ENCODE measurements at regions not wholly inside any gene's neighbourhood (a gene's known extent, or its start where the extent isn't known, plus 50 kb on each side); places are given as distances from the start of the nearest gene placed in this dataset.

DNA sequence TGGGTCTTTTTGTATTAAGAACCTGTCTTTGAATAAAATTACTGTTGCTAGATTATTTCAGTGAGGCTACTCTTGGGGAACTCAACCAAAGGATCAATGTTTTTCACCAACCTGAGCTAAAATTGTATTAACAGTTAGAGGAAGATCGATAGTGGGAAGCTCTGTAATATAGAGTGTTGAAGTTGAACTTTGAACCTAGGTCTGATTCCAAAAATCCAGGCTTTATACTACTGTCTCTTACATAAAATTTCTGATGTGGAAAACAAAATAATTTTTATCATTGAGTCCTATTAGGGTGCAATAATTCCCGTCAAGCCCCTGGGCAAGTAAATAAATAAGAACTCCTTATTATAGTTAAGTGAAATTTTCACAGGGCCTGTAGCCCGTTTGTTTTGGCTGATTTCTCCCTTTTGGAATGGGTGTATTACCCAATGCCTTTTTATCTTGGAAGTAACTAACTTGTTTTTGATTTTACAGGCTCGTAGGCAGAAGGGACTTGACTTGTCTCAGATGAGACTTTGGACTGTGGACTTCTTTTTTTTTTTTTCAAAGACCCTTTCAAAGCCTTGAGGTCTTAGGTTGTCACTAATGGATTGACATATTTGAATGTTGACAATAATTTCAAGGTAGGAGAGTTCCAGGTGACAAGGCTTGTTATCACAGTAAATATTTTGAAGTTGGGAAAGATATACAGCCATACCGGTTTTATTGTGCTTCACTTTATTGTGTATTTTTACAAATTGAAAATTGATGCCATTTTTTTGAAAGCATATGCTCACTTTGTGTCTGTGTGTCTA, 276.1 kb downstream of the NFKBIZ start:
- Histone ChIP-seq H3K36me3 (ENCODE audit: control insufficient read depth in 1 of 2, insufficient read depth in 2 of 2, low read length in 1 of 2) (no peaks in the 10 kb centered on the region), H3K9me3 (ENCODE audit: control insufficient read depth, low read length) (peaks cover 1% of the 10 kb centered on the region), H3K4me1 (ENCODE audit: control insufficient read depth in 1 of 2, insufficient read depth in 2 of 2, low read length in 2 of 2) (peaks cover 2 to 5% of the 10 kb centered on the region in 2 donors), H3K27ac (ENCODE audit: low read depth in 1 of 2, low read length in 2 of 2) (peak overlapping the region in 1 of 2 donors; percentile 82), H3K27me3 (ENCODE audit: control insufficient read depth in 1 of 2, insufficient read depth in 2 of 2, low read length in 1 of 2) (no peaks in the 10 kb centered on the region), H3K4me3 (ENCODE audit: low read length in 2 of 2) (no peak overlapping the region)
- intact Hi-C loops (cut with DNase I): loop anchor here in 1 of 2 donors (10.0 kb wide), 1 partner anchor 91 kb away; no protein-coding TSS in a partner anchor
- ATAC-seq (ENCODE audit: low FRiP score) (peak; percentile 68), DNase-seq (no peak)
- WGBS, 2 donors: 27 to 28% methylated on average over 5 of the region's 5 CpGs

DNA sequence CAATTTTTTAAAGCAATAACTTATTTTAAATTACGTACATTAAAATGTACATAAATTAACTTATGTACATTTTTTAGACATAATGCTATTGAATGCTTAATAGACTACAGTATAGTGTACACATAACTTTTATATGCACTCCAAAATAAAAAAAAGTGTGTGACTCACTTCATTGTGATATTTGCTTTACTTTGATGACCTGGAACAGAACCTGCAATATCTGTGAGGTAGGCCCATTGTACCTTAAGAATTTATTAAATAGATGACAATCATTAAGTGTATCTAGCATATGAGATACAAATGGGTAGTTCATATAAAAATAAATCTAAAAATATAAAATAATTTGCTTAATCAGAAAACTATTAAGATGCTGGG, 276.7 kb downstream of the NFKBIZ start:
- DNase-seq (no peak), ATAC-seq (ENCODE audit: low FRiP score) (no peak)
- peaks cover 1% of the 10 kb centered on the region for H3K9me3 ChIP-seq (ENCODE audit: control insufficient read depth, low read length)
- no peaks in the 10 kb centered on the region for H3K27me3 ChIP-seq (ENCODE audit: control insufficient read depth in 1 of 2, insufficient read depth in 2 of 2, low read length in 1 of 2)
- no peak overlapping the region for H3K27ac ChIP-seq (ENCODE audit: low read depth in 1 of 2, low read length in 2 of 2)
- WGBS, 2 donors: 96 to 98% methylated on average over 1 of the region's 1 CpG
- no peak overlapping the region for H3K4me3 ChIP-seq (ENCODE audit: low read length in 2 of 2)
- intact Hi-C loops (cut with DNase I): loop anchor here in 1 of 2 donors (10.0 kb wide), 1 partner anchor 91 kb away; no protein-coding TSS in a partner anchor
- no peaks in the 10 kb centered on the region for H3K36me3 ChIP-seq (ENCODE audit: control insufficient read depth in 1 of 2, insufficient read depth in 2 of 2, low read length in 1 of 2)
- H3K4me1 ChIP-seq (ENCODE audit: control insufficient read depth in 1 of 2, insufficient read depth in 2 of 2, low read length in 2 of 2): peaks cover 5% of the 10 kb centered on the region in 2 donors

DNA sequence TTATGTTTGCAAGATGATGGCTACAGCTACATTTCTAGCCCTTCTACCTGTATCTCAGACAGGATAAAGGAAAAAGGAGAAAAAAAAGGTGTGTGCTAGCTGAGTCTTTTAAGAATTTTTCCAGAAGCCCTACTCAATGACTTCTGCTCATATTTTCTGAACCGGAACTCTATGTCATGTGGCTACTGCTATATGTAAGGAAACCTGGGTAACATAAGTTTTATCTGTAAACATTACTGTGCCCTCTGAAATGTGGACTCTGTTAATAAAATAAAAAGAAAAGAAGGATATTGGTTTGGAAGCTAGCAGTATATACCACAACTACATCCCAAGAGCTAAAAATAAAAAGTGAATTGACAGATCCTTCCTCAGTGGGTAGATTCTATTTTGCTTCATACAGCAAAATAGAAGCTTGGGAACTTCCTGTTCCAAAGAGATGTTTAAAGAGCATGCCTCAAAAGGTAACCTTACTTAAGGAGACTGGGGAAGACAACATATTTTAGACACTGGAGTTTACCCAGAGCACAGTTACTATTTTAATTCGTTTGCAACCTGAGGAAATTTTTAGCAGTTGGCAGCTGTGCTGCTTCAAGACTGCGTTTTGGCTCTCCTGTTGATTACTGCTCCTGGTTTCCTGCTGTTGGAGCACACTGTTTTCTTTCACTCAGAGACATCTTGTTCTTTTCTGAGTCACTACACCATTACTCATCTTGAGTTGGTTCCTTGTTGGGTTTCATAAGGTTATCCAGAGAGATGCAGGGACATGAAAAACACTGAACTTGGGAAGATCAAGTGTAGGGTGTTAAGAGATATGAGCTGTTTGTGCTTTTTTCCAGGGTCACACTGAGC, 280.7 kb downstream of the NFKBIZ start:
- DNase-seq (no peak), ATAC-seq (ENCODE audit: low FRiP score) (peak; percentile 91)
- Histone ChIP-seq H3K27me3 (ENCODE audit: control insufficient read depth in 1 of 2, insufficient read depth in 2 of 2, low read length in 1 of 2) (no peaks in the 10 kb centered on the region), H3K4me3 (ENCODE audit: low read length in 2 of 2) (no peak overlapping the region), H3K9me3 (ENCODE audit: control insufficient read depth, low read length) (no peaks in the 10 kb centered on the region), H3K4me1 (ENCODE audit: control insufficient read depth in 1 of 2, insufficient read depth in 2 of 2, low read length in 2 of 2) (peaks cover 3% of the 10 kb centered on the region in 2 donors), H3K36me3 (ENCODE audit: control insufficient read depth in 1 of 2, insufficient read depth in 2 of 2, low read length in 1 of 2) (no peaks in the 10 kb centered on the region), H3K27ac (ENCODE audit: low read depth in 1 of 2, low read length in 2 of 2) (peak overlapping the region in 1 of 2 donors; percentile 43)
- intact Hi-C loops (cut with DNase I): loop anchor here in 1 of 2 donors (2.0 to 10.0 kb wide), 2 partner anchors 27 to 95 kb away; no protein-coding TSS in a partner anchor
- WGBS, 2 donors: 13 to 16% methylated on average over 3 of the region's 3 CpGs

DNA sequence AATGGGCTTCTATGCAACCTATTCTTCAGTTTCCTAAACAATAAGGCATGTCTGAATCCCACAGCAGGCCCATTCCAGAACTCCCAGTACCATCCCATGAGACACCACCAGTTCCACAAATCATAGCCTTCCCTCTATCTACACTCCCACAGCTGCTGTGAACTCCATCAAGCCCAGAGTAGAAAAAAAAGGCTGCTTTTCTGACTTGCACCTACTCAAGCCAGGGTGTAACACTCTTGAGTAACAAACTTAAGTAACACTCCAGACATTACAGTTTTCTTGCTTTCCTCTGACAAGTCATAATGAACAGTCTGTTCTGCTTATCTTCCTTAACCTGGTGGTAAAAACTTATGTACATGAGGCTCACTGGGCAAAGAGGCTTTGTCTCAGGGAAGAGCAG, 283.1 kb downstream of the NFKBIZ start:
- intact Hi-C loops (cut with DNase I): no loop called here
- peak; percentile 53 for ATAC-seq (ENCODE audit: low FRiP score)
- H3K27me3 ChIP-seq (ENCODE audit: control insufficient read depth in 1 of 2, insufficient read depth in 2 of 2, low read length in 1 of 2): no peaks in the 10 kb centered on the region

DNA sequence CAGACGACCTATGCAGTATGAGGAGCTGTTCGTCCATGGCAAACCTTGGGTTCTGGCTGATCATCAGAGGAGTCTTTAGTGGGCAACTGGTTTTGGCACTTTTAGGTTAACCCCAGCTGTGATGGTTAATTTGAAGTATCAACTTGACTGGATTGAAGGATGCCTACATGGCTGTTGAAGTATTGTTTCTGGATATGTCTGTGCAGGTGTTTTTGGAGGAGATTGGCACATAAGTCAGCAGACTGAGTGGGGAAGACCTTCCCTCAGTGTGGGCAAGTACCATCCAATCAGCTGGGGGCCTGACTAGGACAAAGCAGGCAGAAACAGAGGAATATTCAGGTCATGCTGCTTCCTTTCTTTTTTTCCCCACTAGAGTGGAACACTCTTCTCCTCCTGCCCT, 284.1 kb downstream of the NFKBIZ start:
- Histone ChIP-seq H3K4me3 (ENCODE audit: low read length in 2 of 2) (no peak overlapping the region), H3K4me1 (ENCODE audit: control insufficient read depth in 1 of 2, insufficient read depth in 2 of 2, low read length in 2 of 2) (peaks cover 3% of the 10 kb centered on the region in 2 donors), H3K27ac (ENCODE audit: low read depth in 1 of 2, low read length in 2 of 2) (no peak overlapping the region), H3K27me3 (ENCODE audit: control insufficient read depth in 1 of 2, insufficient read depth in 2 of 2, low read length in 1 of 2) (no peaks in the 10 kb centered on the region), H3K36me3 (ENCODE audit: control insufficient read depth in 1 of 2, insufficient read depth in 2 of 2, low read length in 1 of 2) (no peaks in the 10 kb centered on the region), H3K9me3 (ENCODE audit: control insufficient read depth, low read length) (no peaks in the 10 kb centered on the region)
- ATAC-seq (ENCODE audit: low FRiP score) (no peak), DNase-seq (no peak)
- 95 to 99% methylated on average over 2 of the region's 2 CpGs for WGBS, 2 donors
- intact Hi-C loops (cut with DNase I): no loop called here

More for the DNA sequence above, 283.1 kb downstream of the NFKBIZ start:
- Histone ChIP-seq H3K36me3 (ENCODE audit: control insufficient read depth in 1 of 2, insufficient read depth in 2 of 2, low read length in 1 of 2) (no peaks in the 10 kb centered on the region), H3K27ac (ENCODE audit: low read depth in 1 of 2, low read length in 2 of 2) (no peak overlapping the region), H3K9me3 (ENCODE audit: control insufficient read depth, low read length) (no peaks in the 10 kb centered on the region), H3K4me3 (ENCODE audit: low read length in 2 of 2) (no peak overlapping the region), H3K4me1 (ENCODE audit: control insufficient read depth in 1 of 2, insufficient read depth in 2 of 2, low read length in 2 of 2) (peaks cover 3% of the 10 kb centered on the region in 2 donors)
- no peak for DNase-seq

DNA sequence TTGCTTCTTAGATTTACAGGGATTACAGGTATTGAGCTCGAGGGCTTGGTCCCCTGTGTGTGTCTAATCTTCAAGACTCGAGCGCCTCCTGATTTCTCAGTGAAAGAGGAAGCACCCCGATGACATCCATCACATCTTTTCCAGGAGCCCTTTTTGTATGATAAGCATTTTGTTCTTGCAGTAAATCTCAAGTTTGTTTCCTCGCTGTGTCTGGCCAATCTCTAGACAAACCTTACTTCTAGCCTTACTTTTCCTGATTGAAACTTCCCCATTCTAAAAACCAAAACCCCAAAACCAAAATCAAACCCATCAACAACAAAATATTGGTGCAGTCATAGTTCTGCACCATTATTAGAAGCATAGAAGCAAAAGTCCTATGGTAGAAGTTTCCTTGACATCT, 286.0 kb downstream of the NFKBIZ start:
- Histone ChIP-seq H3K4me1 (ENCODE audit: control insufficient read depth in 1 of 2, insufficient read depth in 2 of 2, low read length in 2 of 2) (peaks cover 0 to 3% of the 10 kb centered on the region in 2 donors), H3K27ac (ENCODE audit: low read depth in 1 of 2, low read length in 2 of 2) (no peak overlapping the region), H3K9me3 (ENCODE audit: control insufficient read depth, low read length) (no peaks in the 10 kb centered on the region), H3K4me3 (ENCODE audit: low read length in 2 of 2) (no peak overlapping the region), H3K36me3 (ENCODE audit: control insufficient read depth in 1 of 2, insufficient read depth in 2 of 2, low read length in 1 of 2) (no peaks in the 10 kb centered on the region), H3K27me3 (ENCODE audit: control insufficient read depth in 1 of 2, insufficient read depth in 2 of 2, low read length in 1 of 2) (no peaks in the 10 kb centered on the region)
- no peak for ATAC-seq (ENCODE audit: low FRiP score)
- no peak for DNase-seq
- intact Hi-C loops (cut with DNase I): no loop called here
- WGBS, 2 donors: 83 to 84% methylated on average over 5 of the region's 5 CpGs

DNA sequence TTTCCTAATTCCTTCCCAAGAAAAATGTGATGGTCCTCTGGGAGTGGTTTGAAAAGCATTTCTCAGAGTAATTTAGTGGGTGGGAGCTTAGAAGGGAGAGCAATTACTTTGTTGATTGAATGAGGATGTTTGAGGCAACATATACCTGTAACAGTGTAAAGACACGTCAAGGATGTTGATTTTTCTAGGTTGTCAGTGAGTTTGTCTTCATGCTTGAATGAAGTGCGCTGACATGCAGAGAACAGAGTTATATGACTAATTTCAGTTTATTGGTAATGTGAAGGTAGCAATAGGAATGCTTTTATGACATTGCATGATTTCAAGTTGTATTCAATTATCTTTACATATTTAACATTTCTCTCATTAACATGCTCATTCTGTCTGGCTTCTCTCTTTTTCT, 286.9 kb downstream of the NFKBIZ start:
- no peak for ATAC-seq (ENCODE audit: low FRiP score)
- Histone ChIP-seq H3K9me3 (ENCODE audit: control insufficient read depth, low read length) (no peaks in the 10 kb centered on the region), H3K27me3 (ENCODE audit: control insufficient read depth in 1 of 2, insufficient read depth in 2 of 2, low read length in 1 of 2) (no peaks in the 10 kb centered on the region), H3K27ac (ENCODE audit: low read depth in 1 of 2, low read length in 2 of 2) (no peak overlapping the region), H3K36me3 (ENCODE audit: control insufficient read depth in 1 of 2, insufficient read depth in 2 of 2, low read length in 1 of 2) (no peaks in the 10 kb centered on the region), H3K4me3 (ENCODE audit: low read length in 2 of 2) (no peak overlapping the region), H3K4me1 (ENCODE audit: control insufficient read depth in 1 of 2, insufficient read depth in 2 of 2, low read length in 2 of 2) (no peaks in the 10 kb centered on the region)
- 87 to 92% methylated on average over 2 of the region's 2 CpGs for WGBS, 2 donors
- DNase-seq: no peak
- intact Hi-C loops (cut with DNase I): no loop called here

DNA sequence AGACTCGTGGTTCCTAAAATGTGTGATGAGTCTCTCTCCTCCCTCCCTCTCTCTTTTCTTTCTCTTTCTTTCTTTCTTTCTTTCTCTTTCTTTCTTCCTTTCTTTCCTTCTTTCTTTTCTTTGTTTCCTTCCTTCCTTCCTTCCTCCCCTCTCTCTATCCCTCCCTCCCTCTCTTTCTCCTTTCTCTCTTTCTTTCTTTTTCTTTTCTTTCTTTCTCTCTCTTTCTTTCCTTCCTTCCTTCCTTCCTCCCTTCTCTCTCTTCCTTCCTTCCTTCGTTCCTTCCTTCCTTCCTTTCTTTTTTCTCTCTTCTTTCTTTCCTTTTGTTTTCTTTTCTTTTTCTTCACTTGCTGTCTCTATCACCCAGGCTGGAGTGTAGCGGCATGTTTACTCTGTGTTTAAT, 290.8 kb downstream of the NFKBIZ start:
- intact Hi-C loops (cut with DNase I): no loop called here
- no peaks in the 10 kb centered on the region for H3K36me3 ChIP-seq (ENCODE audit: control insufficient read depth in 1 of 2, insufficient read depth in 2 of 2, low read length in 1 of 2)
- DNase-seq (no peak), ATAC-seq (ENCODE audit: low FRiP score) (no peak)
- peaks cover 5% of the 10 kb centered on the region in 2 donors for H3K4me1 ChIP-seq (ENCODE audit: control insufficient read depth in 1 of 2, insufficient read depth in 2 of 2, low read length in 2 of 2)
- no peaks in the 10 kb centered on the region for H3K27me3 ChIP-seq (ENCODE audit: control insufficient read depth in 1 of 2, insufficient read depth in 2 of 2, low read length in 1 of 2)
- no peaks in the 10 kb centered on the region for H3K9me3 ChIP-seq (ENCODE audit: control insufficient read depth, low read length)
- no peak overlapping the region for H3K27ac ChIP-seq (ENCODE audit: low read depth in 1 of 2, low read length in 2 of 2)
- 93 to 94% methylated on average over 3 of the region's 3 CpGs for WGBS, 2 donors
- no peak overlapping the region for H3K4me3 ChIP-seq (ENCODE audit: low read length in 2 of 2)
